ENCODE measurements at regions not wholly inside any gene's neighbourhood (a gene's known extent, or its start where the extent isn't known, plus 50 kb on each side); places are given as distances from the start of the nearest gene placed in this dataset.

- Histone ChIP-seq H3F3A (ENCODE audit: insufficient read depth, low read length, poor library complexity, severe bottlenecking) (no peaks in the 10 kb centered on the region), H3K4me2 (ENCODE audit: low read length) (no peak overlapping the region), H3K27ac (ENCODE audit: low read length) (no peak overlapping the region), H3K9me3 (ENCODE audit: low read length) (no peaks in the 10 kb centered on the region), H3K4me3 (ENCODE audit: low read length) (no peak overlapping the region), H3K36me3 (ENCODE audit: insufficient read depth, low read length) (no peaks in the 10 kb centered on the region), H3K27me3 (ENCODE audit: insufficient read depth, low read depth, low read length) (no peaks in the 10 kb centered on the region), H3K9me2 (ENCODE audit: insufficient read depth, low read length) (no peaks in the 10 kb centered on the region), H3K79me2 (replicated peaks; ENCODE audit: insufficient read depth, low read length) (no peaks in the 10 kb centered on the region), H2AFZ (ENCODE audit: low read depth, low read length) (no peak overlapping the region), H4K20me1 (ENCODE audit: insufficient read depth) (no peaks in the 10 kb centered on the region), H3K9ac (ENCODE audit: low read length) (no peak overlapping the region)
- TF ChIP-seq MXI1 (conservative IDR thresholded peaks at IDR 0.05; ENCODE audit: poor library complexity, severe bottlenecking) (no peak), TAF1 (IDR thresholded peaks at IDR 0.05; ENCODE audit: low read depth) (no peak), RAD21 (conservative IDR thresholded peaks at IDR 0.05) (no peak), REST (IDR thresholded peaks at IDR 0.05; ENCODE audit: borderline replicate concordance) (no peak), EZH2 (IDR thresholded peaks at IDR 0.05; ENCODE audit: borderline replicate concordance, insufficient read depth, low read length, poor library complexity, severe bottlenecking) (no peak), EP300 (conservative IDR thresholded peaks at IDR 0.05; ENCODE audit: poor library complexity, severe bottlenecking) (no peak), CTCF (IDR thresholded peaks at IDR 0.05; ENCODE audit: poor library complexity, severe bottlenecking) (no peak), SMC3 (conservative IDR thresholded peaks at IDR 0.05; ENCODE audit: poor library complexity) (no peak), POLR2AphosphoS5 (IDR thresholded peaks at IDR 0.05) (no peak)
Observed at GRCh38 chr5:92496545-92496944, 1084.5 kb downstream of the NR2F1-AS1 start.

GRCh38 chr5:92494508-92494907 is 1086.5 kb downstream of the NR2F1-AS1 start:
- H3K36me3 ChIP-seq (ENCODE audit: insufficient read depth, low read length): no peaks in the 10 kb centered on the region
- H3K9me2 ChIP-seq (ENCODE audit: insufficient read depth, low read length): no peaks in the 10 kb centered on the region
- H3K27me3 ChIP-seq (ENCODE audit: insufficient read depth, low read depth, low read length): no peaks in the 10 kb centered on the region
- no peak overlapping the region for H2AFZ ChIP-seq (ENCODE audit: low read depth, low read length)
- no peaks in the 10 kb centered on the region for H3K79me2 ChIP-seq (replicated peaks; ENCODE audit: insufficient read depth, low read length)
- H3K9me3 ChIP-seq (ENCODE audit: low read length): no peaks in the 10 kb centered on the region
- H3K27ac ChIP-seq (ENCODE audit: low read length): no peak overlapping the region
- no peak for TF ChIP-seq CTCF (IDR thresholded peaks at IDR 0.05; ENCODE audit: poor library complexity, severe bottlenecking)
- no peak for TF ChIP-seq MXI1 (conservative IDR thresholded peaks at IDR 0.05; ENCODE audit: poor library complexity, severe bottlenecking)
- no peak for TF ChIP-seq EZH2 (IDR thresholded peaks at IDR 0.05; ENCODE audit: borderline replicate concordance, insufficient read depth, low read length, poor library complexity, severe bottlenecking)
- TF ChIP-seq SMC3 (conservative IDR thresholded peaks at IDR 0.05; ENCODE audit: poor library complexity): no peak
- TF ChIP-seq EP300 (conservative IDR thresholded peaks at IDR 0.05; ENCODE audit: poor library complexity, severe bottlenecking): no peak
- TF ChIP-seq TAF1 (IDR thresholded peaks at IDR 0.05; ENCODE audit: low read depth): no peak
- no peak overlapping the region for H3K4me2 ChIP-seq (ENCODE audit: low read length)
- no peaks in the 10 kb centered on the region for H3F3A ChIP-seq (ENCODE audit: insufficient read depth, low read length, poor library complexity, severe bottlenecking)
- H4K20me1 ChIP-seq (ENCODE audit: insufficient read depth): no peaks in the 10 kb centered on the region
- H3K9ac ChIP-seq (ENCODE audit: low read length): no peak overlapping the region
- H3K4me3 ChIP-seq (ENCODE audit: low read length): no peak overlapping the region
